ENCODE measurements at regions not wholly inside any gene's neighbourhood (a gene's known extent, or its start where the extent isn't known, plus 50 kb on each side); places are given as distances from the start of the nearest gene placed in this dataset.

DNA sequence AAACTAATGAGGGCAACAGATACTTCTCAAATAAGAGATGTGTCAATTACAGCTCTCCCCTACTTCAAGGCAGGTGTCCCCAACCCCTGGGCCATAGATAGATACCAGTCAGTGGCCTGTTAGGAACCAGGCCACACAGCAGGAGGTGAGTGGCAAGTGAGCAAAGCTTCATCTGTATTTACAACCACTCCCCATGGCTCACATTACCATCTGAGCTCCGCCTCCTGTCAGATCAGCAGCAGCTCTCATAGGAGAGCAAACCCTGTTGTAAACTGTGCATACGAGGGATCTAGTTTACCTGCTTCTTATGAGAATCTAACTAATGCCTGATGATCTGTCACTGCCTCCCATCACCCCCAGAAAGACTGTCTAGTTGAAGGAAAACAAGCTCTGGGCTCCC lies 422.1 kb downstream of the GJA1 start:
- H3K27ac ChIP-seq: no peak overlapping the region
- 73 to 90% methylated on average over 2 of the region's 2 CpGs for WGBS, 2 donors (ENCODE audit: low coverage in 1 of 2)
- H3K4me1 ChIP-seq: no peaks in the 10 kb centered on the region
- no peaks in the 10 kb centered on the region for H3K9me3 ChIP-seq
- TF ChIP-seq, protein P1, sequence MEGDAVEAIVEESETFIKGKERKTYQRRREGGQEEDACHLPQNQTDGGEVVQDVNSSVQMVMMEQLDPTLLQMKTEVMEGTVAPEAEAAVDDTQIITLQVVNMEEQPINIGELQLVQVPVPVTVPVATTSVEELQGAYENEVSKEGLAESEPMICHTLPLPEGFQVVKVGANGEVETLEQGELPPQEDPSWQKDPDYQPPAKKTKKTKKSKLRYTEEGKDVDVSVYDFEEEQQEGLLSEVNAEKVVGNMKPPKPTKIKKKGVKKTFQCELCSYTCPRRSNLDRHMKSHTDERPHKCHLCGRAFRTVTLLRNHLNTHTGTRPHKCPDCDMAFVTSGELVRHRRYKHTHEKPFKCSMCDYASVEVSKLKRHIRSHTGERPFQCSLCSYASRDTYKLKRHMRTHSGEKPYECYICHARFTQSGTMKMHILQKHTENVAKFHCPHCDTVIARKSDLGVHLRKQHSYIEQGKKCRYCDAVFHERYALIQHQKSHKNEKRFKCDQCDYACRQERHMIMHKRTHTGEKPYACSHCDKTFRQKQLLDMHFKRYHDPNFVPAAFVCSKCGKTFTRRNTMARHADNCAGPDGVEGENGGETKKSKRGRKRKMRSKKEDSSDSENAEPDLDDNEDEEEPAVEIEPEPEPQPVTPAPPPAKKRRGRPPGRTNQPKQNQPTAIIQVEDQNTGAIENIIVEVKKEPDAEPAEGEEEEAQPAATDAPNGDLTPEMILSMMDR (IDR thresholded peaks at IDR 0.05): no peak
- no peak for TF ChIP-seq EP300 (IDR thresholded peaks at IDR 0.05; ENCODE audit: low read depth)
- no peak for TF ChIP-seq POLR2A (IDR thresholded peaks at IDR 0.05)
- no peak for TF ChIP-seq POLR2AphosphoS5 (IDR thresholded peaks at IDR 0.05)
- in situ Hi-C loops (cut with MboI; ENCODE audit: low pct_ligation_motif_present in 1 of 4, low pct_unique_long_range_greater_than_20kb in 1 of 4, low sequenced_read_pairs in 3 of 4): no loop called here
- no peak for DNase-seq
- intact Hi-C loops (cut with DNase I; ENCODE audit: low total_unique reads): no loop called here
- no peaks in the 10 kb centered on the region for H3K36me3 ChIP-seq
- no peaks in the 10 kb centered on the region for H3K27me3 ChIP-seq
- H3K4me3 ChIP-seq: no peak overlapping the region

DNA sequence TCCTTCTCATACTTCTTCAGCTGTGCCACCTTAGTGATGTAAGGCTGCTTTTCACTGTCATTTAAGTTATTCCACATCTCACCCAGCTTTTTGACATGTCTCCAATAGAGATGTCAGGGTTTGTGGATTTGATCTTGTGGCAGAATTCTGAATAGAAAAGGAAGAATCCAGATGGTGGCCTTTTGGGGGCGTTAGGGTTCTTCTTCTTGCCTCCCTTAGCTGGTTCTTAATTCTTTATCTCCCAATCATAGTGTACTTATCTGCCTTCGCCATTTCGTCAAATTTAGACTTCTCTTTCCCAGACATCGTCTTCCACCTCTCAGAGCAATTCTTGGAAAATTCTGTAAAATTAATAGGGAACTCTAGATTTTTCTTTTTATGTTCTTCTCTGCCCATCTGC lies 422.9 kb downstream of the GJA1 start:
- in situ Hi-C loops (cut with MboI; ENCODE audit: low pct_ligation_motif_present in 1 of 4, low pct_unique_long_range_greater_than_20kb in 1 of 4, low sequenced_read_pairs in 3 of 4) (no loop called here), intact Hi-C loops (cut with DNase I; ENCODE audit: low total_unique reads) (no loop called here)
- Histone ChIP-seq H3K27me3 (no peaks in the 10 kb centered on the region), H3K4me3 (no peak overlapping the region), H3K27ac (no peak overlapping the region), H3K9me3 (no peaks in the 10 kb centered on the region), H3K36me3 (no peaks in the 10 kb centered on the region), H3K4me1 (no peaks in the 10 kb centered on the region)
- no peak for DNase-seq
- TF ChIP-seq, protein P1 (IDR thresholded peaks at IDR 0.05): no peak
- TF ChIP-seq POLR2AphosphoS5 (IDR thresholded peaks at IDR 0.05) (no peak), EP300 (IDR thresholded peaks at IDR 0.05; ENCODE audit: low read depth) (no peak), POLR2A (IDR thresholded peaks at IDR 0.05) (no peak)
- 83 to 86% methylated on average over 3 to 4 of the region's 4 CpGs for WGBS, 2 donors (ENCODE audit: low coverage in 1 of 2)

DNA sequence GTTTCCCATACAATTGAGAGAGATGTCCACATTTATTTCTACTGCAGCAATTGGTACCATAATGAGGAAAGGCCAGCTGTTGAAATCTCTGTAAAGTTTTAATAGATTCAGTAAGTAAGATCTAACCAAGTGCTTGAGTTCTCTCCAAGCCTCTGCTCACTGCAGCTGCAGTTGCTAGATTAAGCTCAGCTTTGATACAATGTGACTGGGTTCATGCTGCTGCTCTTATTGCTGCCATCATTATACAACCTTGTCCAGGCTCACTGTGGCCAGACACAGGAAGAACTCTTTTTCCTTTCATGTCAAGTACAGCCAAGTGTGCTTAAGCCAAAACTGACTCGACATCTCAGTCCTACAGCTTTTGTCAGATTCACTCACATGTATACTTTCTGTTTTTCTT lies 423.5 kb downstream of the GJA1 start:
- no peak for DNase-seq
- TF ChIP-seq, protein P1 (IDR thresholded peaks at IDR 0.05): no peak
- no peak for TF ChIP-seq POLR2A (IDR thresholded peaks at IDR 0.05)
- no peak for TF ChIP-seq POLR2AphosphoS5 (IDR thresholded peaks at IDR 0.05)
- no peak for TF ChIP-seq EP300 (IDR thresholded peaks at IDR 0.05; ENCODE audit: low read depth)
- Histone ChIP-seq H3K27ac (no peak overlapping the region), H3K4me1 (no peaks in the 10 kb centered on the region), H3K27me3 (no peaks in the 10 kb centered on the region), H3K4me3 (no peak overlapping the region), H3K9me3 (no peaks in the 10 kb centered on the region), H3K36me3 (no peaks in the 10 kb centered on the region)
- 53 to 75% methylated on average over 1 of the region's 1 CpG for WGBS, 2 donors (ENCODE audit: low coverage in 1 of 2)
- intact Hi-C loops (cut with DNase I; ENCODE audit: low total_unique reads) (no loop called here), in situ Hi-C loops (cut with MboI; ENCODE audit: low pct_ligation_motif_present in 1 of 4, low pct_unique_long_range_greater_than_20kb in 1 of 4, low sequenced_read_pairs in 3 of 4) (no loop called here)

DNA sequence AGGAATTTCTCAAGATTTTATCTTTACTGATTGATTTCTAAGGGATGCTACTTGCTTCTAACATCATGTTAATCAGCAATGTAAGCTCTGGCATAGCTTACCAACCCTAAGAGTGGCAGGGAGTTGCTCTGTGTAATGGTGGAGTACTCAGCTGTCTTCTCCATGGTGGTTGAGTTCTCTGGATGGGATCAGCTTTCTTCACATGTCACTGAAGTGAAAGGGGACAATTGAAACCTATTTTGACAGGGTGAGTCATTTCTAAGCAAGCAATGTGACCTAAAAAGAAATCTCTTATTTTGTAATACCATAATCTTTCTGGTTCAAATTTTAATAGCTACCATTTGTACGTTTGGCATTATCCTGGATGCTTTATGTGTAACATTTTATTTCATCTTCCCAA lies 430.4 kb downstream of the GJA1 start:
- WGBS, 2 donors (ENCODE audit: low coverage in 1 of 2): 27 to 44% methylated on average over 1 of the region's 1 CpG
- no peak for DNase-seq
- Histone ChIP-seq H3K27me3 (no peaks in the 10 kb centered on the region), H3K36me3 (no peaks in the 10 kb centered on the region), H3K27ac (no peak overlapping the region), H3K4me3 (no peak overlapping the region), H3K4me1 (no peaks in the 10 kb centered on the region), H3K9me3 (no peaks in the 10 kb centered on the region)
- in situ Hi-C loops (cut with MboI; ENCODE audit: low pct_ligation_motif_present in 1 of 4, low pct_unique_long_range_greater_than_20kb in 1 of 4, low sequenced_read_pairs in 3 of 4): no loop called here
- intact Hi-C loops (cut with DNase I; ENCODE audit: low total_unique reads): no loop called here
- TF ChIP-seq POLR2A (IDR thresholded peaks at IDR 0.05): no peak
- no peak for TF ChIP-seq EP300 (IDR thresholded peaks at IDR 0.05; ENCODE audit: low read depth)
- TF ChIP-seq, protein P1 (IDR thresholded peaks at IDR 0.05): no peak
- no peak for TF ChIP-seq POLR2AphosphoS5 (IDR thresholded peaks at IDR 0.05)

Data from transverse colon (tissue), 4 donors.